ENCODE measurements at regions not wholly inside any gene's neighbourhood (a gene's known extent, or its start where the extent isn't known, plus 50 kb on each side); places are given as distances from the start of the nearest gene placed in this dataset.
"Not testable (repeated sequence)": the region's sequence is repeated elsewhere in the genome, so short reads cannot be mapped to it uniquely, and the experiment has no call there.

- TF ChIP-seq, protein P1, sequence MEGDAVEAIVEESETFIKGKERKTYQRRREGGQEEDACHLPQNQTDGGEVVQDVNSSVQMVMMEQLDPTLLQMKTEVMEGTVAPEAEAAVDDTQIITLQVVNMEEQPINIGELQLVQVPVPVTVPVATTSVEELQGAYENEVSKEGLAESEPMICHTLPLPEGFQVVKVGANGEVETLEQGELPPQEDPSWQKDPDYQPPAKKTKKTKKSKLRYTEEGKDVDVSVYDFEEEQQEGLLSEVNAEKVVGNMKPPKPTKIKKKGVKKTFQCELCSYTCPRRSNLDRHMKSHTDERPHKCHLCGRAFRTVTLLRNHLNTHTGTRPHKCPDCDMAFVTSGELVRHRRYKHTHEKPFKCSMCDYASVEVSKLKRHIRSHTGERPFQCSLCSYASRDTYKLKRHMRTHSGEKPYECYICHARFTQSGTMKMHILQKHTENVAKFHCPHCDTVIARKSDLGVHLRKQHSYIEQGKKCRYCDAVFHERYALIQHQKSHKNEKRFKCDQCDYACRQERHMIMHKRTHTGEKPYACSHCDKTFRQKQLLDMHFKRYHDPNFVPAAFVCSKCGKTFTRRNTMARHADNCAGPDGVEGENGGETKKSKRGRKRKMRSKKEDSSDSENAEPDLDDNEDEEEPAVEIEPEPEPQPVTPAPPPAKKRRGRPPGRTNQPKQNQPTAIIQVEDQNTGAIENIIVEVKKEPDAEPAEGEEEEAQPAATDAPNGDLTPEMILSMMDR (IDR thresholded peaks at IDR 0.05 in 4 of 5, conservative IDR thresholded peaks at IDR 0.05 in 1 of 5) = not testable (repeated sequence)
- not testable (repeated sequence) for TF ChIP-seq POLR2A (IDR thresholded peaks at IDR 0.05)
Measured at GRCh38 chr2:230603317-230603716, 109.3 kb upstream of the CAB39 start.
